H9 (cell line): ENCODE measurements at regions not wholly inside any gene's neighbourhood (a gene's known extent, or its start where the extent isn't known, plus 50 kb on each side); places are given as distances from the start of the nearest gene placed in this dataset.

Experiments
- DNase-seq: peaks from one replicate; pipeline ENCODE4 v3.0.0-alpha.2; 2017
- H2AFZ ChIP-seq: one replicate; pipeline ENCODE4 v1.6.1; 2013; ENCODE audit warnings: mild to moderate bottlenecking, low read length, control low read depth, moderate library complexity
- H2AK5ac ChIP-seq: 2 replicates; pipeline ENCODE4 v1.6.1; 2013; ENCODE audit warnings: low read length, control low read depth, mixed read lengths; ENCODE audit not compliant: insufficient read length
- H2BK120ac ChIP-seq: one replicate; pipeline ENCODE4 v1.6.1; 2013; ENCODE audit warnings: low read depth, mild to moderate bottlenecking, low read length, control low read depth, inconsistent platforms; ENCODE audit not compliant: poor library complexity, severe bottlenecking
- H2BK12ac ChIP-seq: 2 replicates; pipeline ENCODE4 v1.6.1; 2013; ENCODE audit warnings: low read length, control low read depth, mixed read lengths, low read depth; ENCODE audit not compliant: insufficient read length
- H2BK15ac ChIP-seq: 2 replicates; pipeline ENCODE4 v1.6.1; 2013; ENCODE audit warnings: low read depth, low read length, control low read depth
- H2BK20ac ChIP-seq: one replicate; pipeline ENCODE4 v1.6.1; 2013; ENCODE audit warnings: low read depth, mild to moderate bottlenecking, low read length, control low read depth, inconsistent platforms; ENCODE audit not compliant: poor library complexity, severe bottlenecking
- H2BK5ac ChIP-seq: 2 replicates; pipeline ENCODE4 v1.6.1; 2013; ENCODE audit warnings: low read length, control low read depth, mixed read lengths; ENCODE audit not compliant: insufficient read length
- H3K14ac ChIP-seq: 2 replicates; pipeline ENCODE4 v1.6.1; 2013; ENCODE audit warnings: low read length, control low read depth; ENCODE audit not compliant: insufficient read depth
- H3K18ac ChIP-seq: 2 replicates; pipeline ENCODE4 v1.6.1; 2013; ENCODE audit warnings: low read depth, mild to moderate bottlenecking, mixed read lengths, low read length, control low read depth; ENCODE audit not compliant: insufficient read length
- H3K23ac ChIP-seq: 2 replicates; pipeline ENCODE4 v1.6.1; 2013; ENCODE audit warnings: low read length, control low read depth, mixed read lengths, low read depth; ENCODE audit not compliant: insufficient read length
- H3K23me2 ChIP-seq: 2 replicates; pipeline ENCODE4 v1.6.1; 2013; ENCODE audit warnings: low read depth, mild to moderate bottlenecking, mixed read lengths, low read length, control low read depth; ENCODE audit not compliant: insufficient read length, poor library complexity, severe bottlenecking
- H3K27ac ChIP-seq: 2 replicates; pipeline ENCODE4 v1.5.1; 2013; ENCODE audit warnings: low read length, control low read depth, mixed read lengths, low read depth; ENCODE audit not compliant: insufficient read length
- H3K27me3 ChIP-seq: 2 replicates; pipeline ENCODE4 v1.6.1; 2013; ENCODE audit warnings: low read length, control low read depth, inconsistent platforms; ENCODE audit not compliant: insufficient read depth
- H3K4ac ChIP-seq: 2 replicates; pipeline ENCODE4 v1.6.1; 2013; ENCODE audit warnings: low read depth, mild to moderate bottlenecking, control low read depth, inconsistent platforms, low read length, moderate library complexity
- H3K4me1 ChIP-seq: 2 replicates; pipeline ENCODE4 v1.6.1; 2013; ENCODE audit warnings: low read length, control low read depth, inconsistent platforms; ENCODE audit not compliant: insufficient read depth
- H3K4me2 ChIP-seq: 2 replicates; pipeline ENCODE4 v1.6.1; 2013; ENCODE audit warnings: low read length, control low read depth, mixed read lengths; ENCODE audit not compliant: insufficient read length, insufficient read depth
- H3K56ac ChIP-seq: 2 replicates; pipeline ENCODE4 v1.6.1; 2013; ENCODE audit warnings: low read depth, mild to moderate bottlenecking, mixed read lengths, low read length, control low read depth; ENCODE audit not compliant: insufficient read length
- H3K79me1 ChIP-seq: 2 replicates; pipeline ENCODE4 v1.6.1; 2013; ENCODE audit warnings: low read depth, mild to moderate bottlenecking, moderate library complexity, low read length, control low read depth, inconsistent platforms; ENCODE audit not compliant: insufficient read depth, poor library complexity, severe bottlenecking
- H3K79me2 ChIP-seq: 2 replicates; pipeline ENCODE4 v1.6.1; 2013; ENCODE audit warnings: low read length, control low read depth, inconsistent platforms; ENCODE audit not compliant: insufficient read depth
- H3K9ac ChIP-seq: 2 replicates; pipeline ENCODE4 v1.6.1; 2013; ENCODE audit warnings: low read length, control low read depth, mixed read lengths; ENCODE audit not compliant: insufficient read length; ENCODE audit errors: extremely low read depth
- H3K9me3 ChIP-seq: one replicate; pipeline ENCODE4 v1.6.1; 2013; ENCODE audit warnings: low read depth, low read length, inconsistent platforms; ENCODE audit not compliant: control insufficient read depth
- H3T11ph ChIP-seq: one replicate; pipeline ENCODE4 v1.6.1; 2013; ENCODE audit warnings: mild to moderate bottlenecking, low read length, control low read depth, inconsistent platforms
- H4K20me1 ChIP-seq: one replicate; pipeline ENCODE4 v1.6.1; 2013; ENCODE audit not compliant: control insufficient read depth, insufficient read length, insufficient read depth
- H4K5ac ChIP-seq: 2 replicates; pipeline ENCODE4 v1.6.1; 2013; ENCODE audit warnings: low read depth, mild to moderate bottlenecking, mixed read lengths, low read length, control low read depth; ENCODE audit not compliant: insufficient read length
- H4K8ac ChIP-seq: replicated peaks from 2 replicates; pipeline ENCODE4 v1.6.1; 2013; ENCODE audit warnings: low read length, control low read depth, mixed read lengths, low read depth; ENCODE audit not compliant: insufficient read length
- H4K91ac ChIP-seq: 2 replicates; pipeline ENCODE4 v1.6.1; 2013; ENCODE audit warnings: low read depth, mild to moderate bottlenecking, moderate library complexity, mixed read lengths, low read length, control low read depth; ENCODE audit not compliant: insufficient read length
- H3K27ac Mint-ChIP-seq, 3 experiments: 2 replicates in 2 of 3; 3 replicates in 1 of 3; pipeline ENCODE4 v1.8.0; 2020 to 2021; ENCODE audit warnings: mixed read lengths in 3 of 3, mild to moderate bottlenecking in 1 of 3, moderate library complexity in 1 of 3
- H3K27me3 Mint-ChIP-seq: 2 replicates; pipeline ENCODE4 v1.8.0; 2021; ENCODE audit warnings: low read depth, mild to moderate bottlenecking, moderate library complexity, mixed read lengths
- H3K36me3 Mint-ChIP-seq, 3 experiments: 2 replicates in 2 of 3; 3 replicates in 1 of 3; pipeline ENCODE4 v1.8.0; 2020 to 2021; ENCODE audit warnings: low read depth in 3 of 3, mixed read lengths in 3 of 3; ENCODE audit not compliant: insufficient read depth in 1 of 3
- H3K4me1 Mint-ChIP-seq, 2 experiments: 2 replicates each; pipeline ENCODE4 v1.8.0; 2020; ENCODE audit warnings: mixed read lengths in 2 of 2
- H3K4me3 Mint-ChIP-seq, 2 experiments: 2 replicates in 1 of 2; 3 replicates in 1 of 2; pipeline ENCODE4 v1.8.0; 2020 to 2021; ENCODE audit warnings: mild to moderate bottlenecking in 2 of 2, mixed read lengths in 2 of 2, moderate library complexity in 1 of 2
- H3K9me3 Mint-ChIP-seq, 2 experiments: 2 replicates in 1 of 2; 3 replicates in 1 of 2; pipeline ENCODE4 v1.8.0; 2020; ENCODE audit warnings: mild to moderate bottlenecking in 2 of 2, mixed read lengths in 2 of 2, moderate library complexity in 1 of 2
- CTCF ChIP-seq: fragments of 200-600 bp; sonication (generic); conservative IDR thresholded peaks from 3 replicates; pipeline ENCODE4 v1.8.0; 2021; ENCODE audit warnings: antibody characterized with exemption, mild to moderate bottlenecking
- WGBS: extraction: QIAGEN DNeasy Blood & Tissue Kit; methylation state at CpG from one replicate; pipeline ENCODE4 v1.1.7; 2013; ENCODE audit warnings: missing lambda C conversion rate, low lambda C conversion rate, mixed read lengths; ENCODE audit not compliant: insufficient read length; ENCODE audit errors: extremely low coverage; 5-methylcytosine and 5-hydroxymethylcytosine counted together

- Histone ChIP-seq H3K4me1 (peaks cover 4% of the 10 kb centered on the region; the same call in 1 of the 2 replicates), H3K56ac (no peak overlapping the region), H2BK15ac (no peak overlapping the region), H2BK12ac (no peak overlapping the region), H2BK20ac (no peak overlapping the region), H3K79me2 (no peaks in the 10 kb centered on the region), H4K5ac (no peak overlapping the region), H2BK5ac (no peak overlapping the region), H4K8ac (no peak overlapping the region), H3K4me2 (no peak overlapping the region), H2AFZ (no peak overlapping the region), H2AK5ac (no peak overlapping the region), H3K23me2 (no peaks in the 10 kb centered on the region), H3K27me3 (no peaks in the 10 kb centered on the region), H3K14ac (no peak overlapping the region), H3K4ac (no peak overlapping the region), H4K20me1 (no peaks in the 10 kb centered on the region), H2BK120ac (no peak overlapping the region), H3K27ac (no peak overlapping the region), H3K9me3 (no peaks in the 10 kb centered on the region), H3K79me1 (no peaks in the 10 kb centered on the region), H3K18ac (no peak overlapping the region), H3K9ac (no peak overlapping the region), H4K91ac (no peak overlapping the region), H3K23ac (no peak overlapping the region), H3T11ph (no peak overlapping the region)
- Mint-ChIP-seq H3K4me3 (no peak overlapping the region), H3K36me3 (0 out of 7 replicates have a peak, but pooled peaks cover 0 to 1% (median under 1%) of the 10 kb centered on the region in 3 experiments), H3K4me1 (peaks cover 6 to 11% of the 10 kb centered on the region in 2 experiments), H3K27ac (no peak overlapping the region), H3K27me3 (no peaks in the 10 kb centered on the region), H3K9me3 (peaks cover 2 to 3% of the 10 kb centered on the region in 2 experiments; a peak in 4 of 5 replicates)
- TF ChIP-seq CTCF: no peak
- no CpG with 5 or more reads among the region's 4 CpGs for WGBS
- DNase-seq: no peak
Measured at GRCh38 chr13:91126806-91127205, 220.7 kb upstream of the MIR17HG start.
